K562 (cell line): ENCODE measurements at regions not wholly inside any gene's neighbourhood (a gene's known extent, or its start where the extent isn't known, plus 50 kb on each side); places are given as distances from the start of the nearest gene placed in this dataset.

Source experiments
- ATAC-seq: fragments of 200-7000 bp; cut with Tn5 transposase; 3 replicates; pipeline ENCODE4 v1.9.1; 2020; ENCODE audit warnings: moderate library complexity
- BruUV-seq: library from RNA; stranded (reverse); fragments of 400-500 nt; replicated peaks from 2 replicates; lab custom pipeline; 2021; lab: Mats Ljungman, UMichigan
- CTCF ChIA-PET: fragments of 300-600 bp; formaldehyde crosslinking; extraction: SDS; loops from one replicate; lab custom pipeline; 2021; ENCODE audit warnings: low intra/inter-chr PET ratio; lab: Yijun Ruan, JAX
- POLR2A ChIA-PET: fragments of 300-600, 350-650 bp; sonication (Branson Sonifier 250); formaldehyde crosslinking; extraction: SDS; loops from one replicate; lab custom pipeline; 2021; ENCODE audit warnings: antibody characterized with exemption, inconsistent platforms; lab: Yijun Ruan, JAX
- DNase-seq, 4 experiments: peaks; one replicate each; pipeline versions ENCODE4 v3.0.0 to v3.0.0-alpha.2; 2011 to 2018; ENCODE audit warnings: low spot score in 3 of 4, mixed read lengths in 3 of 4; ENCODE audit errors: extremely low read depth in 1 of 4
- FAIRE-seq: peaks from 2 replicates; lab custom pipeline; 2011; peaks lifted over from hg19 to GRCh38; lab: Jason Lieb, UNC
- H2AFZ ChIP-seq: 2 replicates; pipeline ENCODE4 v1.6.0; 2011; ENCODE audit warnings: low read depth, low read length, control low read depth, inconsistent platforms
- H3K27ac ChIP-seq: fragments of 200-600 bp; 3 replicates; pipeline ENCODE4 v1.8.0; 2011; ENCODE audit warnings: low read depth, mild to moderate bottlenecking, control low read depth, inconsistent platforms, low read length, moderate library complexity, mixed read lengths; ENCODE audit errors: extremely low read depth
- H3K27me3 ChIP-seq, 2 experiments: fragments of 300-600 bp in 1 of 2; 2 replicates in 1 of 2; 3 replicates in 1 of 2; pipeline versions ENCODE4 v1.6.0 to v1.8.0; 2011; ENCODE audit warnings: inconsistent platforms in 2 of 2, low read length in 2 of 2, mild to moderate bottlenecking in 1 of 2, mixed read lengths in 1 of 2, moderate library complexity in 1 of 2; ENCODE audit not compliant: control insufficient read depth in 2 of 2, insufficient read depth in 2 of 2
- H3K36me3 ChIP-seq: fragments of 300-600 bp; 3 replicates; pipeline ENCODE4 v1.8.0; 2011; ENCODE audit warnings: mild to moderate bottlenecking, low read length, inconsistent platforms; ENCODE audit not compliant: control insufficient read depth, insufficient read depth
- H3K4me1 ChIP-seq, 2 experiments: fragments of 200-600 bp in 1 of 2; replicated peaks in 1 of 2; 2 replicates in 1 of 2; 3 replicates in 1 of 2; pipeline versions ENCODE4 v1.5.1 to v1.8.0; 2011; ENCODE audit warnings: inconsistent platforms in 2 of 2, low read length in 2 of 2, mild to moderate bottlenecking in 1 of 2, mixed read lengths in 1 of 2, moderate library complexity in 1 of 2; ENCODE audit not compliant: control insufficient read depth in 2 of 2, insufficient read depth in 2 of 2
- H3K4me2 ChIP-seq: 2 replicates; pipeline ENCODE4 v1.6.1; 2011; ENCODE audit warnings: low read length, control low read depth, inconsistent platforms, mixed read lengths; ENCODE audit not compliant: insufficient read depth
- H3K4me3 ChIP-seq: fragments of 200-600 bp; sonication (generic), shearing (Covaris generic); 2 replicates; pipeline ENCODE4 v1.5.1; 2016; ENCODE audit warnings: control low read depth, inconsistent platforms
- H3K79me2 ChIP-seq: fragments of 200-600 bp; 3 replicates; pipeline ENCODE4 v1.8.0; 2011; ENCODE audit warnings: low read length, inconsistent platforms; ENCODE audit not compliant: control insufficient read depth, insufficient read depth
- H3K9ac ChIP-seq, 2 experiments: 2 replicates each; pipeline versions ENCODE4 v1.6.0 to v1.6.1; 2011; ENCODE audit warnings: low read depth in 2 of 2, low read length in 2 of 2, control low read depth in 1 of 2, inconsistent platforms in 1 of 2, mild to moderate bottlenecking in 1 of 2, mixed read lengths in 1 of 2; ENCODE audit not compliant: insufficient read depth in 1 of 2
- H3K9me1 ChIP-seq: one replicate; pipeline ENCODE4 v1.6.0; 2011; ENCODE audit warnings: inconsistent platforms, mild to moderate bottlenecking, low read length, moderate library complexity; ENCODE audit not compliant: control insufficient read depth, insufficient read depth
- H3K9me3 ChIP-seq: replicated peaks from 2 replicates; pipeline ENCODE4 v1.5.1; 2011; ENCODE audit warnings: low read depth, low read length, inconsistent platforms; ENCODE audit not compliant: control insufficient read depth, insufficient read depth
- H4K20me1 ChIP-seq: replicated peaks from 2 replicates; pipeline ENCODE4 v1.6.1; 2011; ENCODE audit warnings: low read length, inconsistent platforms, mixed read lengths; ENCODE audit not compliant: control insufficient read depth, insufficient read depth
- ASH1L ChIP-seq: fragments of 450-650 bp; IDR thresholded peaks from 2 replicates; pipeline ENCODE4 v1.6.1; 2018; ENCODE audit warnings: borderline replicate concordance, mild to moderate bottlenecking, low read depth; ENCODE audit not compliant: partially characterized antibody
- CBX2 ChIP-seq: fragments of 200-600 bp; sonication (generic); IDR thresholded peaks from one replicate; pipeline ENCODE4 v1.6.1; 2012; ENCODE audit warnings: mild to moderate bottlenecking, low read length, inconsistent platforms; ENCODE audit not compliant: insufficient read depth, poor library complexity, severe bottlenecking
- CREB3L1 ChIP-seq: fragments of 450-650 bp; IDR thresholded peaks from 2 replicates; pipeline ENCODE4 v1.6.1; 2014; ENCODE audit warnings: low read depth, mild to moderate bottlenecking, moderate library complexity, borderline replicate concordance
- CSDE1 ChIP-seq, 2 experiments: fragments of 450-650 bp; IDR thresholded peaks; 2 replicates each; pipeline ENCODE4 v1.6.1; 2016; ENCODE audit warnings: mild to moderate bottlenecking in 1 of 2
- EWSR1 ChIP-seq: fragments of 450-650 bp; IDR thresholded peaks from 2 replicates; pipeline ENCODE4 v1.6.1; 2018; ENCODE audit warnings: borderline replicate concordance, mild to moderate bottlenecking, low read depth, moderate library complexity; ENCODE audit not compliant: partially characterized antibody
- HES1 ChIP-seq: fragments of 450-650 bp; IDR thresholded peaks from 2 replicates; pipeline ENCODE4 v1.6.1; 2016; ENCODE audit warnings: low read depth, mild to moderate bottlenecking, moderate library complexity
- HSF4 ChIP-seq: fragments of 250-450 bp; sonication (Bioruptor Pico); IDR thresholded peaks from 2 replicates; pipeline ENCODE4 v2.1.2; 2022; ENCODE audit warnings: mild to moderate bottlenecking, moderate library complexity, borderline replicate concordance
- NFE2L1 ChIP-seq: fragments of 450-650 bp; IDR thresholded peaks from 2 replicates; pipeline ENCODE4 v1.6.1; 2016; ENCODE audit warnings: missing genetic modification characterization, low read depth, mild to moderate bottlenecking, missing compliant biosample characterization, moderate library complexity, borderline replicate concordance
- TAF1 ChIP-seq: IDR thresholded peaks from 2 replicates; pipeline ENCODE4 v1.6.1; 2011; ENCODE audit warnings: mild to moderate bottlenecking, low read length, moderate library complexity; ENCODE audit not compliant: insufficient read depth, control insufficient read depth, severe bottlenecking; ENCODE audit errors: extremely low read depth
- ZEB2 ChIP-seq: fragments of 450-650 bp; IDR thresholded peaks from 2 replicates; pipeline ENCODE4 v1.6.1; 2016
- ZNF347 ChIP-seq: fragments of 450-650 bp; formaldehyde crosslinking; IDR thresholded peaks from 2 replicates; pipeline ENCODE4 v1.4.0; 2020; ENCODE audit warnings: low read depth, mild to moderate bottlenecking, moderate library complexity
- ZNF764 ChIP-seq: fragments of 250-450 bp; sonication (Bioruptor Pico); IDR thresholded peaks from 2 replicates; pipeline ENCODE4 v1.4.0; 2020; ENCODE audit warnings: low read depth, mild to moderate bottlenecking, moderate library complexity
- WGBS: fragments of 100-300 bp; shearing (Covaris generic); methylation state at CpG from one replicate; pipeline ENCODE4 v1.1.6; 2016; ENCODE audit warnings: low coverage, mixed read lengths; ENCODE audit not compliant: insufficient coverage; ENCODE audit errors: missing lambda C conversion rate; 5-methylcytosine and 5-hydroxymethylcytosine counted together
- in situ Hi-C: fragments of 300-500 bp; cut with MboI; formaldehyde crosslinking; loops from 4 replicates; pipeline ENCODE4 v1.15.0; 2018; ENCODE audit warnings: inconsistent platforms, mixed read lengths
- intact Hi-C: fragments of 100-400 bp; cut with micrococcal nuclease; formaldehyde crosslinking; loops from 2 replicates; pipeline ENCODE4 v1.14.2; 2022
- TF ChIP-seq, protein P1 (sequence below): fragments of 250-450 bp; sonication (Bioruptor Pico); IDR thresholded peaks from 2 replicates; pipeline ENCODE4 v1.4.0; 2020; ENCODE audit warnings: mild to moderate bottlenecking
- TF ChIP-seq, protein P2 (sequence below): fragments of 250-450 bp; sonication (Bioruptor Pico); IDR thresholded peaks from 2 replicates; pipeline ENCODE4 v1.8.0; 2021; ENCODE audit warnings: mild to moderate bottlenecking, moderate library complexity

GRCh38 chr15:31208817-31209216, 107.3 kb upstream of the TRPM1 start:
- no peak overlapping the region for H3K9ac ChIP-seq
- CTCF ChIA-PET, result no interaction called here
- H3K4me1 ChIP-seq, result no peaks in the 10 kb centered on the region
- ATAC-seq (no peak), DNase-seq (no peak), FAIRE-seq (no peak)
- no peak overlapping the region for H3K4me3 ChIP-seq
- no peaks in the 10 kb centered on the region for H3K79me2 ChIP-seq
- in situ Hi-C loops, result no loop called here
- POLR2A ChIA-PET, result no interaction called here
- no peak overlapping the region for H2AFZ ChIP-seq
- no peak overlapping the region for H3K27ac ChIP-seq
- intact Hi-C loops, result no loop called here
- H3K27me3 ChIP-seq, result peaks cover 0 to 16% of the 10 kb centered on the region in 2 experiments; a peak in 3 of 5 replicates
- H4K20me1 ChIP-seq, result no peaks in the 10 kb centered on the region
- WGBS, result 2% methylated on average over 3 of the region's 3 CpGs
- H3K9me3 ChIP-seq, result no peaks in the 10 kb centered on the region
- H3K4me2 ChIP-seq, result no peak overlapping the region
- no peaks in the 10 kb centered on the region for H3K36me3 ChIP-seq
- H3K9me1 ChIP-seq, result no peaks in the 10 kb centered on the region
- BruUV-seq, result no TSS peak
- TF ChIP-seq ASH1L (no peak), TAF1 (no peak), ZNF347 (CRISPR knock-in tag) (no peak), CBX2 (no peak), NFE2L1 (tag) (no peak), HES1 (no peak), HSF4 (CRISPR knock-in tag) (no peak), ZEB2 (no peak), CREB3L1 (no peak), CSDE1 (IDR thresholded peaks at IDR 0.05) (no peak), EWSR1 (no peak), ZNF764 (CRISPR knock-in tag) (no peak)
- TF ChIP-seq, protein P1, sequence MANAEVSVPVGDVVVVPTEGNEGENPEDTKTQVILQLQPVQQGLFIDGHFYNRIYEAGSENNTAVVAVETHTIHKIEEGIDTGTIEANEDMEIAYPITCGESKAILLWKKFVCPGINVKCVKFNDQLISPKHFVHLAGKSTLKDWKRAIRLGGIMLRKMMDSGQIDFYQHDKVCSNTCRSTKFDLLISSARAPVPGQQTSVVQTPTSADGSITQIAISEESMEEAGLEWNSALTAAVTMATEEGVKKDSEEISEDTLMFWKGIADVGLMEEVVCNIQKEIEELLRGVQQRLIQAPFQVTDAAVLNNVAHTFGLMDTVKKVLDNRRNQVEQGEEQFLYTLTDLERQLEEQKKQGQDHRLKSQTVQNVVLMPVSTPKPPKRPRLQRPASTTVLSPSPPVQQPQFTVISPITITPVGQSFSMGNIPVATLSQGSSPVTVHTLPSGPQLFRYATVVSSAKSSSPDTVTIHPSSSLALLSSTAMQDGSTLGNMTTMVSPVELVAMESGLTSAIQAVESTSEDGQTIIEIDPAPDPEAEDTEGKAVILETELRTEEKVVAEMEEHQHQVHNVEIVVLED, result no peak
- TF ChIP-seq, protein P2, sequence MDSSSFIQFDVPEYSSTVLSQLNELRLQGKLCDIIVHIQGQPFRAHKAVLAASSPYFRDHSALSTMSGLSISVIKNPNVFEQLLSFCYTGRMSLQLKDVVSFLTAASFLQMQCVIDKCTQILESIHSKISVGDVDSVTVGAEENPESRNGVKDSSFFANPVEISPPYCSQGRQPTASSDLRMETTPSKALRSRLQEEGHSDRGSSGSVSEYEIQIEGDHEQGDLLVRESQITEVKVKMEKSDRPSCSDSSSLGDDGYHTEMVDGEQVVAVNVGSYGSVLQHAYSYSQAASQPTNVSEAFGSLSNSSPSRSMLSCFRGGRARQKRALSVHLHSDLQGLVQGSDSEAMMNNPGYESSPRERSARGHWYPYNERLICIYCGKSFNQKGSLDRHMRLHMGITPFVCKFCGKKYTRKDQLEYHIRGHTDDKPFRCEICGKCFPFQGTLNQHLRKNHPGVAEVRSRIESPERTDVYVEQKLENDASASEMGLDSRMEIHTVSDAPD (CRISPR knock-in tag), result no peak
